ENCODE measurements at regions not wholly inside any gene's neighbourhood (a gene's known extent, or its start where the extent isn't known, plus 50 kb on each side); places are given as distances from the start of the nearest gene placed in this dataset.

GRCh38 chr13:37368501-37368900 is 230.1 kb downstream of the POSTN start:
- no peak overlapping the region for H3K4me3 ChIP-seq (ENCODE audit: low read depth, low read length)
- DNase-seq (ENCODE audit: low read depth), result no peak
- in situ Hi-C loops (cut with HindIII; ENCODE audit: low sequenced_read_pairs), result no loop called here
- TF ChIP-seq, protein P1, sequence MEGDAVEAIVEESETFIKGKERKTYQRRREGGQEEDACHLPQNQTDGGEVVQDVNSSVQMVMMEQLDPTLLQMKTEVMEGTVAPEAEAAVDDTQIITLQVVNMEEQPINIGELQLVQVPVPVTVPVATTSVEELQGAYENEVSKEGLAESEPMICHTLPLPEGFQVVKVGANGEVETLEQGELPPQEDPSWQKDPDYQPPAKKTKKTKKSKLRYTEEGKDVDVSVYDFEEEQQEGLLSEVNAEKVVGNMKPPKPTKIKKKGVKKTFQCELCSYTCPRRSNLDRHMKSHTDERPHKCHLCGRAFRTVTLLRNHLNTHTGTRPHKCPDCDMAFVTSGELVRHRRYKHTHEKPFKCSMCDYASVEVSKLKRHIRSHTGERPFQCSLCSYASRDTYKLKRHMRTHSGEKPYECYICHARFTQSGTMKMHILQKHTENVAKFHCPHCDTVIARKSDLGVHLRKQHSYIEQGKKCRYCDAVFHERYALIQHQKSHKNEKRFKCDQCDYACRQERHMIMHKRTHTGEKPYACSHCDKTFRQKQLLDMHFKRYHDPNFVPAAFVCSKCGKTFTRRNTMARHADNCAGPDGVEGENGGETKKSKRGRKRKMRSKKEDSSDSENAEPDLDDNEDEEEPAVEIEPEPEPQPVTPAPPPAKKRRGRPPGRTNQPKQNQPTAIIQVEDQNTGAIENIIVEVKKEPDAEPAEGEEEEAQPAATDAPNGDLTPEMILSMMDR (IDR thresholded peaks at IDR 0.05; ENCODE audit: low read depth, low read length, missing control alignments), result no peak

DNA sequence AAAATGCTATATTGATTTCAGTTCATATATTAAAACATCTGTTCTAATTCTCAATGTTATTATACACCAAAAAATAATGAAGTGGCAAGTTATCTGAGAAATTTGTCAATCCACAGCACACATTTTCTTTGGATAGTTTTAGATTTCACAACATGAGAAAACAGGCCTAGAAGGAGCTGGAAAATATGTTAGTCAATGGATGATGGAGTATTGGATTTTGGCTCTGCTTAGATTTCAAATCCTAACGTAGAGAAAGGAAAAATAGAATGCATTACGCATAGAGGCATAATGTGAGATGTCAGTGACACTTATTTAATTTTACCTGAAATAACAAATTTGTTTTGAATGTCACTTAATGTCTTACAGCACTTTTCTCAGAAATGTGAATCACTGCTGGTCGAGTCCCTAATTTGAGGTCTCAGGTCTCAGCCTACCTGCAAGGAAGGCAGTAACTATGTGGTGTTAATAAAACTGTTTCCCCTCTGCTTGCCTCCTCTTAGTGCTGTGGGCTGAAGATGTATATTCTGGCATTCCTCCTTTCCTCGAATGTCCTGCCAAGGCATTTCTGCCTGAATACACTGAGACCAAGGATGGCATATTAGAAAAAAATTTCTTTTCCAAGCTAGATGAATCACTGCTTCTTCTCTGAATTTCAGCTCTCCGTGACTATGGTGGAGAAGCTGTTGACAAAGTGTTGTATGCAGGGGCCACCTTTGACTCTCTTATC is 232.4 kb downstream of the POSTN start:
- H3K4me3 ChIP-seq (ENCODE audit: low read depth, low read length), result no peak overlapping the region
- no peak for DNase-seq (ENCODE audit: low read depth)
- in situ Hi-C loops (cut with HindIII; ENCODE audit: low sequenced_read_pairs), result no loop called here
- TF ChIP-seq, protein P1 (IDR thresholded peaks at IDR 0.05; ENCODE audit: low read depth, low read length, missing control alignments), result no peak

- DNase-seq (ENCODE audit: low read depth), result no peak
- no peak overlapping the region for H3K4me3 ChIP-seq (ENCODE audit: low read depth, low read length)
- in situ Hi-C loops (cut with HindIII; ENCODE audit: low sequenced_read_pairs), result no loop called here
- TF ChIP-seq, protein P1 (IDR thresholded peaks at IDR 0.05; ENCODE audit: low read depth, low read length, missing control alignments), result no peak
Observed at GRCh38 chr13:37365496-37365895, 233.1 kb downstream of the POSTN start.

GRCh38 chr13:37364956-37365355 is 233.6 kb downstream of the POSTN start:
- no peak overlapping the region for H3K4me3 ChIP-seq (ENCODE audit: low read depth, low read length)
- no peak for DNase-seq (ENCODE audit: low read depth)
- TF ChIP-seq, protein P1 (IDR thresholded peaks at IDR 0.05; ENCODE audit: low read depth, low read length, missing control alignments), result no peak
- in situ Hi-C loops (cut with HindIII; ENCODE audit: low sequenced_read_pairs), result no loop called here

DNA sequence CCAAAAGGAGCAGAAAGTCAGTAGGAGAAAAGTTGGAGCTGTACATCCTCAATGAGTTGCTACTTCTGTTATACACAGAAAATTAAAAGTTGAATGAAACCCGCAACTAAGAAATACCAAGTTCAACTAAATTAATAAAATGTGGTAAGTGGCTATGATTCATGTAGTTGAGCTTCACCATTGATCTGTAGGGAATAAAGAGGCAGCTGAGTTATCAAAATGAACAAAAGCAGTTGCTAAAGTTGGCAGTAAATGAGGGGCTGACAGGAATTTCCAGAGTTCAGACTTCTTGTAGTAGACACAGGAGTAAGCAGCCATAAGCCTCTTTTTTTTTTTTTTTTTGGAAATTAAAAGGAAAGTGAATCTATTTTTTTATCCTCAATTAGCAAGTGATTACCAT is 234.6 kb downstream of the POSTN start:
- DNase-seq (ENCODE audit: low read depth), result peak; percentile 12
- TF ChIP-seq, protein P1 (IDR thresholded peaks at IDR 0.05; ENCODE audit: low read depth, low read length, missing control alignments), result no peak
- in situ Hi-C loops (cut with HindIII; ENCODE audit: low sequenced_read_pairs), result no loop called here
- H3K4me3 ChIP-seq (ENCODE audit: low read depth, low read length), result no peak overlapping the region

GRCh38 chr13:37361608-37362007 is 237.0 kb downstream of the POSTN start:
- in situ Hi-C loops (cut with HindIII; ENCODE audit: low sequenced_read_pairs), result no loop called here
- TF ChIP-seq, protein P1 (IDR thresholded peaks at IDR 0.05; ENCODE audit: low read depth, low read length, missing control alignments), result no peak
- no peak for DNase-seq (ENCODE audit: low read depth)
- no peak overlapping the region for H3K4me3 ChIP-seq (ENCODE audit: low read depth, low read length)
